ENCODE measurements at regions not wholly inside any gene's neighbourhood (a gene's known extent, or its start where the extent isn't known, plus 50 kb on each side); places are given as distances from the start of the nearest gene placed in this dataset.
"Not testable (repeated sequence)": the region's sequence is repeated elsewhere in the genome, so short reads cannot be mapped to it uniquely, and the experiment has no call there.

DNA sequence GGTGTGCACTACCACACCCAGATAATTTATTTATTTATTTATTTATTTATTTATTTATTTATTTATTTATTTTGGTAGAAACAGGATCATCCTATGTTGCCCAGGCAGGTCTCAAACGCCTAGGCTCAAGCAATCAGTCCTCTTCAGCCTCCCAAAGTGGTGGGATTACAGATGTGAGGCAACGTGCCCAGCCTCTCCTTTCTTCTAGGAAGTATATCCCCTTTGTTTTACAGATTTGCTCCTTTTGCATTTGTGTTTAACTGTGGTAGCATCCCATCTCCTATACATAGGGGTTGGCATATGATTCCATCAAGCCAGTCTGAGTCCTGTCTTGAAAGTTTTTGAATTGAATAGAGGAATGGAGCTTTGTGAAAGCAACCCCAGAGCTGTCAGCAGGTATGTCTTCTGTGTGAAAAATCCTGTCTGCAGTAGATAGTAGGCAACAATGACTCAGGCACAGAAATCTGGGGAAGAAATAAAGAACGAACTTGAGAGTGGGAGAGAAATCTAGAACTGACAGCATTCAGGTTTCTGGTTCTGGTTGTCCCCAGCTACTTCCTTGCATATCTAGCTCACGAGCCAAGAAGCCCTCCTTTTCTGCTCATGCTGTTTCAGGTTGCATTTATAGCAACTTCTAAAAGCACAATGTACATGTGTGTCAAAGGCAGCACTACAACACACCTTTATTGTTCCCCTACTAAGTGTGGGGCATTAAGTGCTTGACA lies 113.7 kb upstream of the LSM6 start:
- peak; percentile 14 to 15 for DNase-seq (ENCODE audit: low spot score in 2 of 2)
- Histone ChIP-seq H3K27me3 (ENCODE audit: low read depth) (peaks cover 3% of the 10 kb centered on the region; the same call in 1 of the 2 replicates), H3K4me1 (no peaks in the 10 kb centered on the region), H3K4me3 (no peak overlapping the region), H3K9me3 (no peaks in the 10 kb centered on the region), H3K36me3 (replicated peaks) (no peaks in the 10 kb centered on the region)
- in situ Hi-C loops (cut with MboI; ENCODE audit: low sequenced_read_pairs), result no loop called here

GRCh38 chr4:146059865-146060264 lies 115.7 kb upstream of the LSM6 start:
- H3K4me1 ChIP-seq, result no peaks in the 10 kb centered on the region
- no peak overlapping the region for H3K4me3 ChIP-seq
- in situ Hi-C loops (cut with MboI; ENCODE audit: low sequenced_read_pairs), result no loop called here
- H3K36me3 ChIP-seq (replicated peaks), result no peaks in the 10 kb centered on the region
- no peaks in the 10 kb centered on the region for H3K9me3 ChIP-seq
- DNase-seq (ENCODE audit: low spot score in 2 of 2), result no peak
- H3K27me3 ChIP-seq (ENCODE audit: low read depth), result peaks cover 3% of the 10 kb centered on the region; the same call in 1 of the 2 replicates

- H3K4me1 ChIP-seq, result no peaks in the 10 kb centered on the region
- no peaks in the 10 kb centered on the region for H3K9me3 ChIP-seq
- H3K36me3 ChIP-seq (replicated peaks), result no peaks in the 10 kb centered on the region
- DNase-seq (ENCODE audit: low spot score in 2 of 2), result no peak
- in situ Hi-C loops (cut with MboI; ENCODE audit: low sequenced_read_pairs), result no loop called here
- no peak overlapping the region for H3K4me3 ChIP-seq
- H3K27me3 ChIP-seq (ENCODE audit: low read depth), result peaks cover 3% of the 10 kb centered on the region; the same call in 1 of the 2 replicates
These were observed 116.4 kb upstream of the LSM6 start for GRCh38 chr4:146059151-146059550.

DNA sequence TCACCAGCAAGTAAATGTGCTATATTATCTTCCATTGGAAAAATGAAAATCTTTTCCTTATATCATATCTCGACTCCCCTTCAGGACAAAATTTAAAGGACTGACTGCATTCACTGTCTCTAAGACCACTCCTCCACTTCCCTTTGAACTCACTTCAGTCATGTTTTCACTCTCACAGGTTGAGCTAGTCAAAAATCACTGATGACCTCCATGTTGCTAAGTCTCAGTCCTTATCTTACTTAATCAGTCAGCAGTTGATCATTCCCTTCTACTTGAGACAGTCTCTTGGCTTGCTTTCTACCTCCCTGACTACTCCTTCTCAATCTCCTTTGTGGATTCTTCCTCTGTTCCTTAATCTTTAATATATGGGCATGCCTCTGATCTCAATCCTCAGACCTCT lies 117.0 kb upstream of the LSM6 start:
- Histone ChIP-seq H3K4me1 (no peaks in the 10 kb centered on the region), H3K36me3 (replicated peaks) (no peaks in the 10 kb centered on the region), H3K9me3 (no peaks in the 10 kb centered on the region), H3K27me3 (ENCODE audit: low read depth) (peaks cover 3% of the 10 kb centered on the region; the same call in 1 of the 2 replicates), H3K4me3 (no peak overlapping the region)
- in situ Hi-C loops (cut with MboI; ENCODE audit: low sequenced_read_pairs), result no loop called here
- no peak for DNase-seq (ENCODE audit: low spot score in 2 of 2)

DNA sequence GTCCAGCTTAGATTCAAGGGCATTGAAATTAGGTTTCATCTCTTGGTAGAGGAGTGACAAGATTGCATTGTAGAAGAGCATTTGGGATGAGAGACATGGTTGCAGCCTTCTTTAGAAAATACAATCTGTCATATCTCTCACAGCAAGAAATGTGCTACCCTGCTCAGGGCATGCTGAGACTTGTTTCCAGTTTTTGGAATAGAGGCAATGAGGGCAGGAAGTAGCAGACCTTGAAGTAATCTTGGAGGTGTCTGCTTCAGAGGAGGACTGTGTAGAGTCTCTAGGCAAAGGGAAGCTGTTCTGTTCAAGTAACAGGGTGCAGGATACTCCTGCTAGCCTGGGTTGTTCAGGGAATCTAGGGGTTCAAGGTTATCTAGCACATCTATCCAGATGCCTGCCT lies 116.1 kb upstream of the ZNF827 start:
- H3K9me3 ChIP-seq, result no peaks in the 10 kb centered on the region
- no peak for DNase-seq (ENCODE audit: low spot score in 2 of 2)
- no peak overlapping the region for H3K4me3 ChIP-seq
- in situ Hi-C loops (cut with MboI; ENCODE audit: low sequenced_read_pairs), result no loop called here
- no peaks in the 10 kb centered on the region for H3K4me1 ChIP-seq
- H3K36me3 ChIP-seq (replicated peaks), result no peaks in the 10 kb centered on the region
- no peaks in the 10 kb centered on the region; the same call in 1 of the 2 replicates for H3K27me3 ChIP-seq (ENCODE audit: low read depth)

DNA sequence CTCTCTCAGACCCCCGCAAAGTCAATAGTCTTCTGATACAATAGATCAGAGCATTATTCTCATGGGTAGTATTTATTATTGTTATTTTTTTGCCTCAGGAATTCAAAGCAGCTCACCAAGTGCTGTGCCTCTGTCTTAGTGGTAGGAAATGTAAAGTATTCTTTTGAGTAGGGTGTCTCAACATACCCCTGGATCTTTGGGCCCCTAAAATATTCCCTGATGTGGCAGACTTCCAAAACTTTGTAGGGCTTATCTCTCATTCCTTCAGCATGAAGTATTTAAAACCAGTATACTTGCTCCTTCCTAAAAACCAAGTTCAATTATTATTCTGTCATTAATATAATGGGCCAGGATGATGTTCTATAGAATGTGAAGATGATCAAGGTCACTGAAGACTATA lies 115.3 kb upstream of the ZNF827 start:
- no peak for DNase-seq (ENCODE audit: low spot score in 2 of 2)

DNA sequence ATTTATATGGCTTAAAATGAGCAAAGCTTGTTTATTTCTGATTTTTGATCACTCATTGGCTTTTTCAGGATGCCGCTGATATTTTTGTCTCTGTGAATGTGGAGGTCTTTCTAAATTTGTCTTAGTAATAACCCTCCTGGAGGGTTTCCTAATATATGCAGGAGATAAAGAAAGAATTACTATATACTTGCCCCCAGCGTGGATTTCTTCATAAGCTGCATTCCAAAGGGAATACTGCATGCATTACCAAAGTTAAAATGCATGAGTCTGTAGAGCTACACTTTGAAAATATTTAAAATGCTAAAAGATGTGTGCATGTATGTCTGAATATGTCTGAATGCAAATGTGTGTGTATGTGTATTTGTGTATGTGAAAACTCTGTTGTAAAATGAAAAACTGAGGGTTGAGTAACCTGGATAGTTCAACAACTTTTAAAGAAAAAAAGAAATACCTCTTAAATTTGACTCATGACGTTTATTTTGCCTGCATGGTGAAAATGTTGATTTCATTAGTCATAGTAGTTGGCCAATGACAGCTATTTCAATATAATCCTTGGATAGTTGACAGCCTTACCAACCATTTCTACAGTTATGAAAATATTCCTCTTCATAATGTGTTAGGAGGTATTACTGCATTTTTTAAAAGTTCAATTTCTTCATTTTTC lies 113.2 kb upstream of the ZNF827 start:
- Histone ChIP-seq H3K27me3 (ENCODE audit: low read depth) (no peaks in the 10 kb centered on the region), H3K36me3 (replicated peaks) (no peaks in the 10 kb centered on the region), H3K4me3 (no peak overlapping the region), H3K9me3 (no peaks in the 10 kb centered on the region), H3K4me1 (no peaks in the 10 kb centered on the region)
- in situ Hi-C loops (cut with MboI; ENCODE audit: low sequenced_read_pairs), result no loop called here
- no peak for DNase-seq (ENCODE audit: low spot score in 2 of 2)

More for the DNA sequence above, 115.3 kb upstream of the ZNF827 start:
- H3K36me3 ChIP-seq (replicated peaks), result no peaks in the 10 kb centered on the region
- in situ Hi-C loops (cut with MboI; ENCODE audit: low sequenced_read_pairs), result no loop called here
- no peaks in the 10 kb centered on the region for H3K9me3 ChIP-seq
- no peak overlapping the region for H3K4me3 ChIP-seq
- no peaks in the 10 kb centered on the region for H3K4me1 ChIP-seq
- no peaks in the 10 kb centered on the region for H3K27me3 ChIP-seq (ENCODE audit: low read depth)

- Histone ChIP-seq H3K4me1 (no peaks in the 10 kb centered on the region), H3K36me3 (replicated peaks) (no peaks in the 10 kb centered on the region), H3K27me3 (ENCODE audit: low read depth) (no peaks in the 10 kb centered on the region), H3K9me3 (no peaks in the 10 kb centered on the region), H3K4me3 (no peak overlapping the region)
- in situ Hi-C loops (cut with MboI; ENCODE audit: low sequenced_read_pairs), result no loop called here
- DNase-seq (ENCODE audit: low spot score in 2 of 2), result no peak
These were observed 112.6 kb upstream of the ZNF827 start for GRCh38 chr4:146051223-146051622.

DNA sequence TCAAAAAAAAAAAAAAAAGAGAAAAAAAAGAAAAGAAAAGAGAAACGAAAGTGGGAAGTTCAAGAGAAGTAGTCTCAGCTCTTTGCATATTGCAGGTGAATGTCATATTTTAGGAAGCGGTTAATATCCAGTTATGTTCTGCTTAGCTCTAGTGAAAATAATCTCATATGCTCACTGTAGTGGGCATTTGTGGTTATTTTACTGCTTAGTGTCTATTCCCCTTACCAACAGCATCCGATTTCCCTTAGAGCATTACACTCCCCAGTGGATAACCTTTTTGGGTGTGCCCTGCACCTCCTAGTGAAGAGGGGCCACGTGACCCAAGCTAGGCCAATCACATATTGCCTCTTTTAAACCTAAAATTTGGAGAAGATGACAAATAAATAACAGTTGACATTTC lies 111.2 kb upstream of the ZNF827 start:
- Histone ChIP-seq H3K36me3 (replicated peaks) (no peaks in the 10 kb centered on the region), H3K4me3 (no peak overlapping the region), H3K9me3 (no peaks in the 10 kb centered on the region), H3K27me3 (ENCODE audit: low read depth) (no peaks in the 10 kb centered on the region), H3K4me1 (no peaks in the 10 kb centered on the region)
- in situ Hi-C loops (cut with MboI; ENCODE audit: low sequenced_read_pairs), result no loop called here
- no peak for DNase-seq (ENCODE audit: low spot score in 2 of 2)

DNA sequence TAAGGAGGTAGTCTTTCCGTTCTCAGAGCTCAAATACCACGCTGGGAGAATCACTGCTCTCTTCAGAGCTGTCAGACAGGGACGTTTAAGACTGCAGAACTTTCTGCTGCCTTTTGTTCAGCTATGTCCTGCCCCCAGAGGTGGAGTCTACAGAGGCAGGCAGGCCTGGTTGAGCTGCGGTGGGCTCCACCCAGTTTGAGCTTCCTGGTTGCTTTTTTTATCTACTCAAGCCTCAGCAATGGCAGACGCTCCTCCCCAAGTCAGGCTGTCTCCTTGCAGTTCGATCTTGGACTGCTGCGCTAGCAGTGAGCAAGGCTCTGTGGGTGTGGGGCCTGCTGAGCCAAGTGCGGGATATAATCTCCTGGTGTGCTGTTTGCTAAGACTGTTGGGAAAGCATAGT lies 109.1 kb upstream of the ZNF827 start:
- H3K9me3 ChIP-seq; H3K27me3 ChIP-seq (ENCODE audit: low read depth); DNase-seq (ENCODE audit: low spot score in 2 of 2); in situ Hi-C loops (cut with MboI; ENCODE audit: low sequenced_read_pairs); H3K4me3 ChIP-seq; H3K4me1 ChIP-seq; H3K36me3 ChIP-seq (replicated peaks): not testable (repeated sequence)

DNA sequence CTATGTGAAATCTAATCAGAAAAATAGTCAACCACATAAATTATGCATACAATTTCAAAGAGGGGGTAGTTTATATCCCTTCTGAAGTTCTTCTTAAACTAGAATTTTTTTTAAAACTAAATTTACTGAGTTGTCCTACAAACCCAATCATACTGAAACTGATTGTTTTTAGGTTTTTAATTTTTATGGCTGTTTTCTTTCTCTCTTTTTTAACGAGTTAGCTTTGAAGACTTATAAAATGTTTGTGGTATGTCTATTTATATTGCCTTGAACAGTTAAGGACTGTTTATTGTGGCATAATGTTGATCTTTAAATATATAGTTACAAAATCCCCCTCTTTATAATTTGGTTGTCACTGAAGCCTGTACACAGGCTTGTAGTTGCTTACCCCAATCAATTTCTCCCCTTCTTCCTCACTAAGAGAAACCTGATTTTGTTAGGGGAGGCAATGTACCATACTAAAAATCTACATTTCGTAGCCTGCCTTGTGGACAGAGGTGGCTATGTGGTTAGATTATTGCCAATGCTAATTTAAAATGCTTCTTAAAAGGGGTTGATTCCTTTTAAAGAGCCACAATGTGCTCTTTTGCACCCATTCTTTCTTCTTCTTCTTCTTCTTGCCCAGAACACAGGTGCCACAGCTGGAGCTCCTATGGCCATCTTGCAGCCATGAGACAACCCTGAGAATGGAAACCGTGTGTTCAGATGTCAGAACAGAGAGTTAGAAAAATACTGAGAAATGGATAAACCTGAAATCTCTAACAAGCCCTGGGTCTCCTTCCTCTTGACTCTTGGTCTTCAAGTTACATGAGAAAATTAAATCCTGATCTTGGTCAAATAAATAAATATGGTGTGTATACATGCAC lies 102.7 kb upstream of the ZNF827 start:
- no peaks in the 10 kb centered on the region for H3K27me3 ChIP-seq (ENCODE audit: low read depth)

DNA sequence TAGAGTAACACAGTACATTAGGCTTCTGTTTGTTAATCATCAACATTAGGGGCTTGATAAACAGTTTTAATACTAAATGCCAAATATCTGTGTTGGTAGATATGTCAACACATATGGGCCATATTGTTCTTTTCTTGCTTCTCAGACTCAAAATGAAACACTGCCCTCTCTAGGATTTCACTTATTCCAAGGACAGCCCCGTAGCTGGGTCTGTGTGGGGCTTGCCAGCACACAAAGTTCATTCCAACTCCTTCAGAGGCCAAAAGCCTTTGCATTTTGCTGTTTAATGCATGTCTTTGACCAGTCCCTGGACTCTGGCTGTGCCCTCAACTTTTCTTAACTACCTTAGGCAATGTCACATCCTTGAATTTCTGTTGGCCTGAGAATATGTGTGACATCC lies 102.0 kb upstream of the ZNF827 start:
- Histone ChIP-seq H3K4me1 (no peaks in the 10 kb centered on the region), H3K36me3 (replicated peaks) (no peaks in the 10 kb centered on the region), H3K9me3 (no peaks in the 10 kb centered on the region), H3K4me3 (no peak overlapping the region), H3K27me3 (ENCODE audit: low read depth) (no peaks in the 10 kb centered on the region)
- no peak for DNase-seq (ENCODE audit: low spot score in 2 of 2)
- in situ Hi-C loops (cut with MboI; ENCODE audit: low sequenced_read_pairs), result no loop called here

More for the DNA sequence above, 102.7 kb upstream of the ZNF827 start:
- Histone ChIP-seq H3K4me1 (no peaks in the 10 kb centered on the region), H3K4me3 (no peak overlapping the region), H3K36me3 (replicated peaks) (no peaks in the 10 kb centered on the region), H3K9me3 (no peaks in the 10 kb centered on the region)
- in situ Hi-C loops (cut with MboI; ENCODE audit: low sequenced_read_pairs), result no loop called here
- no peak for DNase-seq (ENCODE audit: low spot score in 2 of 2)

DNA sequence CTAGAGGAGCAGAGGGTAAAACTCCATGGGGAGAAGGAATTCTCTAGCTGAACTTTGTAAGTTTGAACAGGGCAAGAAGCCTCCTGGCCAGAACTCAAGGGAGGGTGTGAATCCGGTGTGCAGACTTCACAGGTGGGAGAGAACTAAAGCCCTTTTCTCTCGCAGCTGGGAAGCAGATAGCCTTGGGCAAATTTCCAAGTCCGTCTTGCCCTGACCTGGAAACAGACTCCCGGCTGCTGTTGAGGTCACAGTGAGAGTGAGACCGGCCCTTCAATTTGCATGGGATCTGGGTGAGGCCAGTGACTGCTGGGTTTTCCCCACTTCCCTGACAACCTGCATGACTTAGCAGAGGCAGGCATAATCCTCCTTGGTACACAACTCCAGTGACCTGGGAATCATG lies 94.5 kb upstream of the ZNF827 start:
- no peak for DNase-seq (ENCODE audit: low spot score in 2 of 2)
- H3K4me3 ChIP-seq, result no peak overlapping the region
- H3K4me1 ChIP-seq, result no peaks in the 10 kb centered on the region
- in situ Hi-C loops (cut with MboI; ENCODE audit: low sequenced_read_pairs), result no loop called here
- no peaks in the 10 kb centered on the region for H3K9me3 ChIP-seq
- no peaks in the 10 kb centered on the region for H3K27me3 ChIP-seq (ENCODE audit: low read depth)
- H3K36me3 ChIP-seq (replicated peaks), result no peaks in the 10 kb centered on the region

All from HAP-1 (cell line).